ENCODE measurements at regions not wholly inside any gene's neighbourhood (a gene's known extent, or its start where the extent isn't known, plus 50 kb on each side); places are given as distances from the start of the nearest gene placed in this dataset.

- Mint-ChIP-seq H3K4me3 (no peak overlapping the region), H3K27ac (no peak overlapping the region), H3K36me3 (peaks cover 1% of the 10 kb centered on the region), H3K4me1 (peaks cover 8% of the 10 kb centered on the region), H3K9me3 (peaks cover 1% of the 10 kb centered on the region), H3K27me3 (no peaks in the 10 kb centered on the region)
- DNase-seq (ENCODE audit: low spot score in 2 of 2) (peak in 1 of 2 donors; percentile 26), ATAC-seq (ENCODE audit: low read depth) (peak; percentile 98)
Measured at GRCh38 chr12:92049403-92049802, 96.2 kb downstream of the BTG1 start.

DNA sequence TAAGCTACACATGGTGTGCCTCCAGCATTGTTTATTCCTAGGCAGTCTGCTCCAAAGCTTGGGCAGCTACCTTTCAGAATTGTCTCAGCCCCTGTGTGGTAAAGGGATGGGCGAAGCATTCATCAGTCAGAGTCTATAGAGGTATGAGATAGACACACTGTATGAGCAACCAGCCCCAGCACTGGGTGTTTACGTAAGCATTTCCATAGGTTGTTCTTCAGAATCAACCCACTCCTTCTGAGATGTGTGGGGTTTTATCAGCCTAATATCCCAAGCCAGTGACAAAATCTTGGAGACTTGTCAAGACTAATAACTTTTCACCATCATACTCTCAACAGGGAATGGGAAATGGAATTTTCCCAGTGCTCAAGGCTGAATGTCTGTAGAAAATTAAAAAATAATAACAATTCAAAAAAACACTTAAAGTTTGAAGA is 98.2 kb downstream of the BTG1 start:
- Mint-ChIP-seq H3K27me3 (no peaks in the 10 kb centered on the region), H3K4me1 (peaks cover 8% of the 10 kb centered on the region), H3K9me3 (no peaks in the 10 kb centered on the region), H3K4me3 (no peak overlapping the region), H3K27ac (no peak overlapping the region), H3K36me3 (peaks cover 1% of the 10 kb centered on the region)
- DNase-seq (ENCODE audit: low spot score in 2 of 2) (no peak), ATAC-seq (ENCODE audit: low read depth) (no peak)

- no peaks in the 10 kb centered on the region for H3K27me3 Mint-ChIP-seq
- ATAC-seq (ENCODE audit: low read depth), result no peak
- DNase-seq (ENCODE audit: low spot score in 2 of 2), result no peak
- no peak overlapping the region for H3K4me3 Mint-ChIP-seq
- H3K9me3 Mint-ChIP-seq, result no peaks in the 10 kb centered on the region
- no peak overlapping the region for H3K27ac Mint-ChIP-seq
- H3K4me1 Mint-ChIP-seq, result peaks cover 9% of the 10 kb centered on the region
- peaks cover 1% of the 10 kb centered on the region for H3K36me3 Mint-ChIP-seq
Measured at GRCh38 chr12:92046557-92047392, 98.9 kb downstream of the BTG1 start.

- H3K4me1 Mint-ChIP-seq, result peaks cover 11% of the 10 kb centered on the region
- ATAC-seq (ENCODE audit: low read depth), result no peak
- no peaks in the 10 kb centered on the region for H3K27me3 Mint-ChIP-seq
- no peak overlapping the region for H3K4me3 Mint-ChIP-seq
- DNase-seq (ENCODE audit: low spot score in 2 of 2), result no peak
- no peak overlapping the region for H3K27ac Mint-ChIP-seq
- H3K36me3 Mint-ChIP-seq, result peaks cover 1% of the 10 kb centered on the region
- H3K9me3 Mint-ChIP-seq, result no peaks in the 10 kb centered on the region
Measured at GRCh38 chr12:92045852-92046251, 99.8 kb downstream of the BTG1 start.

GRCh38 chr12:92044435-92044834 is 101.2 kb downstream of the BTG1 start:
- no peaks in the 10 kb centered on the region for H3K9me3 Mint-ChIP-seq
- H3K36me3 Mint-ChIP-seq, result peaks cover 1% of the 10 kb centered on the region
- ATAC-seq (ENCODE audit: low read depth), result no peak
- H3K4me3 Mint-ChIP-seq, result no peak overlapping the region
- no peaks in the 10 kb centered on the region for H3K27me3 Mint-ChIP-seq
- H3K4me1 Mint-ChIP-seq, result peaks cover 11% of the 10 kb centered on the region
- no peak overlapping the region for H3K27ac Mint-ChIP-seq
- DNase-seq (ENCODE audit: low spot score in 2 of 2), result no peak

GRCh38 chr12:92042791-92043531 is 102.7 kb downstream of the BTG1 start:
- Mint-ChIP-seq H3K4me1 (peaks cover 4% of the 10 kb centered on the region), H3K4me3 (no peak overlapping the region), H3K27me3 (no peaks in the 10 kb centered on the region), H3K9me3 (no peaks in the 10 kb centered on the region), H3K27ac (no peak overlapping the region), H3K36me3 (no peaks in the 10 kb centered on the region)
- DNase-seq (ENCODE audit: low spot score in 2 of 2) (no peak), ATAC-seq (ENCODE audit: low read depth) (no peak)

DNA sequence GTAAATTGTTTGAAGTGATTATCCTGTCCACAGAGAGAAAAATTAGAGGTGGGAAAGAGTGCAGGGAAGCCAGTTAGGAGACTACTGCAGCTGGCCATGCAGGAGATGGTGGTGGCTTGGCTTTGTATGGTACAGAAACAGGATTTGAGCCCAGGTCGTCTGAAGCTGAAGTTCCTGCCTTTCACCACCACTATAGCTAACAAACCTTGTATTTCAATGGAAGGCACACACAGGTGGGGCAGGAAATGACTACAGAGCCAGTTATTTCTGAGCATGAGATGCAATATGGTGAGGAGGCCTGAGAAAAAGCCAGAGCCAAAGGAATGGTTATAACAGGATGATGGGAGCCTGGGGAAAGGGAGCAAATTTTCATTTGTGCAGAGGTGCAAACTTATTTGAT is 103.9 kb downstream of the BTG1 start:
- no peaks in the 10 kb centered on the region for H3K27me3 Mint-ChIP-seq
- no peaks in the 10 kb centered on the region for H3K9me3 Mint-ChIP-seq
- no peaks in the 10 kb centered on the region for H3K36me3 Mint-ChIP-seq
- ATAC-seq (ENCODE audit: low read depth) (peak; percentile 34), DNase-seq (ENCODE audit: low spot score in 2 of 2) (no peak)
- H3K4me1 Mint-ChIP-seq, result peaks cover 4% of the 10 kb centered on the region
- H3K27ac Mint-ChIP-seq, result no peak overlapping the region
- H3K4me3 Mint-ChIP-seq, result no peak overlapping the region

DNA sequence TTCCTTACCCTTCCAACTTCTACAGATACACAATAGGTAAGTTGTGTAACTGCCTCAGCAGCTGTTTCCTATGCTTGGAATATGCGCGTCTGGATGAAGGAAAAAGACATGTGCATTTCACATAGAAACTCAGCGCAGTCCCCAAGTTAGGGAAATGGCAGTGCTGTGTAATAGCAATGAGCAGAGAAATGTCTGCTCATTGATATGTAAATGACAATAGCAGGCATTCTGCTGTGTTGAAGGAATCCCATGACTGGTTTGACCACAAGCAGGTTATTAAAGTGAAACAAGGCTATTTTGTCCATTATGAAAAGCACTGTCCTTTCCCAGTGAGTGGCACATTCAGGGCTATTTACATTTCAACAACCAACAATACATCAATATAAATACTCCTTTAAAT is 106.6 kb downstream of the BTG1 start:
- DNase-seq (ENCODE audit: low spot score in 2 of 2) (no peak), ATAC-seq (ENCODE audit: low read depth) (no peak)
- Mint-ChIP-seq H3K27ac (no peak overlapping the region), H3K27me3 (no peaks in the 10 kb centered on the region), H3K36me3 (no peaks in the 10 kb centered on the region), H3K9me3 (no peaks in the 10 kb centered on the region), H3K4me1 (peaks cover 15% of the 10 kb centered on the region), H3K4me3 (no peak overlapping the region)

GRCh38 chr12:92038476-92038875 is 107.2 kb downstream of the BTG1 start:
- Mint-ChIP-seq H3K27ac (no peak overlapping the region), H3K27me3 (no peaks in the 10 kb centered on the region), H3K9me3 (no peaks in the 10 kb centered on the region), H3K4me1 (peaks cover 18% of the 10 kb centered on the region), H3K4me3 (no peak overlapping the region), H3K36me3 (no peaks in the 10 kb centered on the region)
- no peak for ATAC-seq (ENCODE audit: low read depth)
- DNase-seq (ENCODE audit: low spot score in 2 of 2), result no peak

DNA sequence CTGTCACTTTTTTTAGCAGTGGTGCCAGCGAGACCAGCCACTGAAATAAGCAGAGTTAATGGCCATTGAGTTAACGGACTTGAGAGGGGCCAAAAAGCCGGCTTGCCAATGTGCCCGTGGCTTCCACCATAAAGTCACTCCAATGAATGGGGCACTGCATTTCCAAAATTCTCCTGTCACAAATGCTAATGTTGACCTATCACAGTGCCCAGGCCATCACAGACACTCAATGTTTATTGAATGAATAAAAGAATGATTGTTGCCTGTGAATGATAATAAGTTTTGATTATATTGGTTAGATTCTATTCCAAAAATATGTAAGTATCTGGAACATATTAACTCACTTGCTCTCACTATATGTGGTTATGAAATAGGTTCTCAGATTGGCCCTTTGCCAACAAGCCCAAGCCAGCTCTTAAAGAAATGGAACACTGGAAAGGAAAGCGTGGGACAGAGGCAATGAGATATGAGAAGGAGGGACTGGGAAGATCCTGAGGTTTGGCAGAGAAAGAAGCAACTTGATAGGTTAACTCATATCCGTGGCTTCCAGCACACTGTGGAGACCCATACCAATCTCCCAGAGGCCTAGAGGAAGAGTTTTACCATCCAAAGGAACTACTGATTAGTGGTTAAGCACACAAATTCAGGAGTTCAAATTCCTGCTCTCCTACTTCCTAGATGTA is 108.7 kb downstream of the BTG1 start:
- Mint-ChIP-seq H3K27me3 (no peaks in the 10 kb centered on the region), H3K27ac (no peak overlapping the region), H3K9me3 (no peaks in the 10 kb centered on the region), H3K4me3 (no peak overlapping the region), H3K36me3 (no peaks in the 10 kb centered on the region), H3K4me1 (peaks cover 27% of the 10 kb centered on the region)
- ATAC-seq (ENCODE audit: low read depth) (no peak), DNase-seq (ENCODE audit: low spot score in 2 of 2) (no peak)

DNA sequence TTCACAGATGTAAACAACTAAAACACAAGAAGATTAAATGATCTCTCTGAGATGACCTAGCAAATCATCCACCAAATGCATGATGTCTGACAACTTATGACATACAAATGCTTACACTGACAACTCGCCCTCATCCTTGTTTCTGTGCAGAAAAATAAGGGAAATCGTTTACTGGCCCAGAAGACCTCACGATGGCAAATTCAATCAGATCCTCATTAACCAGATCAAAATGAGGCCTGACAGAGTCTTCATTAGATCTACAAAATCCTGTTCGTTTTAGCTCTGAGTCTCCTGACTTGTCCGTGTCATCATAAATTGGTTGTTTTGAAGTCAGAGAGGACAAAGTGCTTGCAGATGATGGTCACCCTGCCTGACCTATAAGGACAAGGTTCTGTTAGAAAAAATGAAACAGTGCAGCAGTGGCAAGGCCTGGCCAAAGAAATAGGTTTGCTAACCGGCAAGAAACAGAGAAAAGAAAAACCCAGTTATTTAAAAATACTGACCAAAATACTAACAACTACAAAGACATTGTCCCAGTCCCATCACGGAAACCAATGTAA is 109.5 kb downstream of the BTG1 start:
- DNase-seq (ENCODE audit: low spot score in 2 of 2) (no peak), ATAC-seq (ENCODE audit: low read depth) (no peak)
- Mint-ChIP-seq H3K4me1 (peaks cover 30% of the 10 kb centered on the region), H3K4me3 (peak overlapping the region; percentile 41), H3K27ac (peak overlapping the region; percentile 85), H3K27me3 (no peaks in the 10 kb centered on the region), H3K9me3 (no peaks in the 10 kb centered on the region), H3K36me3 (no peaks in the 10 kb centered on the region)

- Mint-ChIP-seq H3K27ac (peak overlapping the region; percentile 85), H3K36me3 (no peaks in the 10 kb centered on the region), H3K4me3 (peak overlapping the region; percentile 91), H3K4me1 (peaks cover 34% of the 10 kb centered on the region), H3K9me3 (no peaks in the 10 kb centered on the region), H3K27me3 (no peaks in the 10 kb centered on the region)
- ATAC-seq (ENCODE audit: low read depth) (no peak), DNase-seq (ENCODE audit: low spot score in 2 of 2) (no peak)
Measured at GRCh38 chr12:92035477-92035876, 110.2 kb downstream of the BTG1 start.

DNA sequence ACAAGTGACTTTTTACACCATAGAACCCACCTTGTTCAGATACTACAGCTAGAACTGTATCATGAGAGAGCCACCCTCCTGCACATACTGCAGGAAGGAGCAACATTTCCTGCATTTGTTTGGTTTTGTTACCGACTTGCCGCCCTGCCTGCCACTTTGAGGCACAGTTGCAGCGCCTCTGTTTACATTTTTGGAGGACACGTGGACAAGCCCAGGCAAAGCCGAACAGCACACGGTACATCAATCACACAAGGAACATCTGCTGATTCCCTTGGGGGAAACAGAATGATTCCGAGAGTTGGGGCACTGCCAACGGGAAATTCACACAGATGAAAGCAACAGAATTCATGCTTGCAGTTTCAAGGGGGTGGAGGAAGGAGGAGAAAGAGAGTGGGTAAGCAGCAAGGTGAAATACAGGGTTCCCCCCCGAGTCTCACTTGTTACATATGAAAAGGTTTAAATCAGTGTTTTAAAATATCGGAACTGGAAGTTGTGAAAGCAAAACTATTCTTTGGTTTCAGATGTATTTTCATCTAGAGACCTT is 110.7 kb downstream of the BTG1 start:
- Mint-ChIP-seq H3K4me1 (peaks cover 36% of the 10 kb centered on the region), H3K36me3 (no peaks in the 10 kb centered on the region), H3K4me3 (peak overlapping the region; percentile 91), H3K27me3 (no peaks in the 10 kb centered on the region), H3K9me3 (no peaks in the 10 kb centered on the region), H3K27ac (peak overlapping the region; percentile 85)
- DNase-seq (ENCODE audit: low spot score in 2 of 2) (peak; percentile 43 to 55), ATAC-seq (ENCODE audit: low read depth) (peak; percentile 82)

GRCh38 chr12:92034083-92034482 is 111.6 kb downstream of the BTG1 start:
- no peaks in the 10 kb centered on the region for H3K9me3 Mint-ChIP-seq
- no peaks in the 10 kb centered on the region for H3K27me3 Mint-ChIP-seq
- H3K36me3 Mint-ChIP-seq, result no peaks in the 10 kb centered on the region
- no peak overlapping the region for H3K4me3 Mint-ChIP-seq
- ATAC-seq (ENCODE audit: low read depth) (no peak), DNase-seq (ENCODE audit: low spot score in 2 of 2) (no peak)
- peaks cover 36% of the 10 kb centered on the region for H3K4me1 Mint-ChIP-seq
- peak overlapping the region; percentile 73 for H3K27ac Mint-ChIP-seq
